ENCODE measurements at regions not wholly inside any gene's neighbourhood (a gene's known extent, or its start where the extent isn't known, plus 50 kb on each side); places are given as distances from the start of the nearest gene placed in this dataset.

DNA sequence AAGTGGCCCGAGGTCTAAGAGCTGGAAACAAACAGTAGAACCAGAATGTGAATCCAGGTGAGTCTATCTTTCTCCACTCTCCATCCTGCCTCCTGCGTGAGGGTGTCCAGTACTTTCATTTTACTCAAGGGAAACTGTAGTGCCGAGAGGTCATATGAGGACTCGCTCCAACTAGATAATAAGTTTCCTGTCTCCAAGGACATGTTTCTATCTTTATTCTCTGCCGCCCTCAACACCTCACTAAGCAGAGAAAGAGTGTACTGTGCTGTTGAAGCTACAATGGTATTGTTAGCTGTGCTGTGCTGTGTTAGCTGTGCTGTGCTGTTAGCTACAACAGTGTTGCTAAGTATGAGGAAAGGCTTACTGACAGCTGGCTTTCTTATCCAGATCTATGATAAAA lies 137.9 kb upstream of the COL8A1 start:
- no peak for DNase-seq (ENCODE audit: low read depth)

DNA sequence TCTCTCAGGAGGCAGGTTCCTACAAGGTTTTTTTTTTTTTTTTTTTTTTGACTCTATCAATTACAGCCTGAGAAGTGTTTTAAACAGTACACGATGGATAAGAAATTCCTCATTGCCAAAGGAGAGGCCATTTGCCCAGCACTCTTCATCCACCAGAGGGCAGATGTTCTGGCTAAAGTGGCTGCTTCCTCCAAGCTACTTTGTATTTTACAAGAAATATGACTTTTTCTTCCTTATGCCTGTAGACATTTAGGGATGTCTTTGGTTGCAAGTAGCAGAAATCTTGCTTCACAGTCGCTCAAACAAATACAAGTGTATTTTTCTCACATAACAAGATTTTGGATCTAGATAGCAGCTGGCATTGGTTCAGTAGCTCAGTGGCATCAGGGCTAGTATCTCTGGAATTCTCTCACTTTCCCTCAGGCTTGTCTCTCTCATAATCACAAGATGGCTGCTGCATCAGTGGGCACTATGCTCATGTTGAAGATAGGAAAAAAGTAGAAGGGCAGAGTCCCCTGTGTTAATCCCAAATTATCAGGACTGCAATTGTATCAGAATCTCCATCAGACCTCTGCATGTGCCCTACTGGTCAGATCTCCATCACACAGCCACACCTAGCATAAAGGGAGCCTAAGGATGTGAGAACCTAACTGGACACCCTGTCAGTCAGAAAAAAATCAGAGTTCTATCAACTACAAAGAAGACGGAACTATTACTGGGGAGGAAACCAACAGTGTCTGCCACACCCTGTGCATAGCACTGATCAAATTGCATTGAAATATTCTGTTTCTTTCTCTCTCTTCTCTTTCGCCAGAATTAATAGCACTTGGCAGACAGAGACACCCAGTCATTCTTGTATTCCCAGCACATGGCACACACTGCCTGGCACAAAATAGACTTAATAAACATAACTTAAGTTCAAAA lies 138.9 kb upstream of the COL8A1 start:
- no peak for DNase-seq (ENCODE audit: low read depth)

DNA sequence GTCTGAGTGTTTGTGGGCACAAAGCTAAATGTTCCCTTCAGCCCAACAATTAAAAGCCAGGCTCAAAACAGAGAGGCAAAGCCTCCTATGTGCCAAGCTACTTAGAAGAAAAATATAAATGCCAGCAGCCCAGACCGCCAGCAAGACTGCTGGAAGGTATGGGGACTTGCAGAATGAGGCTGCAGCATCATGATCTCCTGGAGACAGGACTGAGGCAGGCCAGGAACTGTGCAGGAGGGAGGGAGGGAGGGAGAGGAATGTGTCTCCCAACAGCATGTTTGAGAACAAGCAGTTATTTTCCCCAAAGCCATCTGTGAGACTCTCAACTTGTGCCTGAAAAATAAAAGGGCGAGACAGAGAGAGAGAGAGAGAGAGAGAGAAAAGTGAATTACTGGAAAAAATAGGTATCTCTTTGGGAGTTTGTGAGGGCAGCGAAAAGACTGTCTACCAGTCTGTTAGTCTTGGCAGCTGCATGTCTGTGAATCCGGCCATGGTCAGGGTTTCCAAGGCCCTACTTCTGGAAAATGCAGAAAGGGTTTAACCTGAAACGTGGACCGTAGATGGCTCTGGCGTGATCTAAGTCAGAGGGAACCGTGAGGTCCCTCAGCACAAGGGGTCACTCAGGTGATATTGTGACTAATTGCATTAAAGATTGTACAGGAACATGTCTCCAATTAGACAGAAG lies 139.7 kb upstream of the COL8A1 start:
- no peak for DNase-seq (ENCODE audit: low read depth)

DNA sequence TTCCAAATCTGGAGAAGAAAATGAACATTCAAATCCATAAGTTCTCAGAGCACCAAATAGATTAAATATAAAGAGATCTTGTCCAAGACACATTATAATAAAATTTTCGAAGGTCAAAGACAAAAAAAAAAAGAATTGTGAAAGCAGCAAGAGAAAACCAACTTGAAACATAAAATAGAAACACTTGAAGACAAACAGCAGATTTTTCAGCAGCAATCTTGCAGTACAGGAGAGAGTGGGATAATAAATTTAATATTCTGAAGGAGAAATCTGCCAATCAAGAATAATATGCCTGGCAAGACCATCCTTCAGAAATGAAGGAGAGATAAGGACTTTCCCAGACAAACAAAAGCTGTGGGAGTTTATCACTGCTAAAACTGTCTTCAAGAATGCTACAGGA lies 150.5 kb upstream of the COL8A1 start:
- DNase-seq (ENCODE audit: low read depth) = no peak

DNA sequence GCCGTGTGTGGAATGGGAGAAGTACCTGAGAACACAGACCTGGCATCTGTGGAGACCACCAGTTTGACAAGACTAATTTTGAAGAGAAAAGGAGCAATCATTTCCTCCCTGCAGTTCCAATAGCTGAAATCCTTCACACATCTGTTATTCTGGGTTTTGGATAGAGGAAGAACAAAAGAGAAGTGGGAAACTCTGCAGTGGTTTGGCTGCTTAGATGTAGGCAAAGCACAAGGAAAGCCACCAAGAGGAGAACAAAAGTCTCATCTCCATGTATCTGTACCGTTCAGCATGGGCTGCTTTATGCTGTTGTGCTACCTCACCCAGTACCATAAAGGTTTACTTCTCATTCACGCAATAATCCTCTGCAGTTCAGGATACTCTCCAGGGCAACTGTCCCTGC lies 153.1 kb upstream of the COL8A1 start:
- no peak for DNase-seq (ENCODE audit: low read depth)

DNA sequence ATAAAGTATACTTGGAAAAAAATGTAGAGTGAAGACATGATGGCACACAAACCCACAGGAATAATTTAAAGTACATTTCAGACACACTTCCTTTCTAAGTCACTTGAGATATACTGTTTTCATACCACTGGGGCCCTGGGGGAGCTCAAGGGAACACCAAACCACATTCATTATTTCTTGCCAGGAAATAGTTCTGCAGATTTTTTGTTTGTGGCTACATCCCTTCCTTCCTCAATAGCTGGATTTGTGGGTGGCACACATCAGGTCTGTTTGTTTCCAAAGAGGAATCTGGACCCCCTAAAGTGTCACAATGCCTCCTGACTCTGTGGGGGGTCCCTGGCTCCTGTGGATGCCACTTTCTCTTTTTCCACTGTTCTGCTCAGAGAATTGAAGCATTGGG lies 153.5 kb upstream of the COL8A1 start:
- DNase-seq (ENCODE audit: low read depth) = no peak

DNA sequence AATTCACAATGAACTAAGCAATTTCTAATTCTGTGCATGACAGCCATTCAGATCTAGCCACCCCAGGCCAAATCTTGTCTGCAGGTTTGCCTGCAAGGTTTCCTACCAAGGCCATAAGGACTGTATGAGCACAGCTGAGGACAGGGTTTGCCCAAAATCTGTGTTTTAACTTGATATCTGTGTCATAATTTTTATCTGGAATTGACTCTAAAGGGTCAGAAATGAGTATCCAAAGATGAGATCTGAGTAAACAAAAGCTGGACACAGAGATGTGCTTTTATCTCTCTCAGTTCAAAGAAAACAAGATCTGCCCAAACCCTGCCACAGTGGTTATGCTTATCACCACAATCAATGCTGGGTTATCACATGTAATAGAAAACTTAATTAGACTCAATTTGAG lies 154.6 kb upstream of the COL8A1 start:
- DNase-seq (ENCODE audit: low read depth) = no peak

DNA sequence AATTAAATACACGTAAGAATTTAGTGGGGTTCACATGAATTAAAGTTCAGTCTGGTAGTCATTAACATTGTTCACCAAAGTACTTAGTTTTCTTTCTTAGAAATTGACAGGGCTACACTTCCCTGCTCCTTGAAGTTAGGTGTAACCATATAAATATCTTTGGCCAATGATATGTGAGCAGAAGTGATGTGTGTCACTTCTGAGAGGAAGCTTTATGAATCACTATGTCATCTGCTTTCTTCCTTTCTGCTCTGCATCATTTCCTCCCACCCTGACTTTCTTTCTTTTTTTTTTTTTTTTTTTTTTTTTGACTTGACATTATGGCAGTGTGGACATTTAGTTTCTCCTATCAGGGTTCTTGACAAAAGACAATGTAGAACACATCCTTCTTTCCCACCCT lies 156.2 kb upstream of the COL8A1 start:
- no peak for DNase-seq (ENCODE audit: low read depth)

DNA sequence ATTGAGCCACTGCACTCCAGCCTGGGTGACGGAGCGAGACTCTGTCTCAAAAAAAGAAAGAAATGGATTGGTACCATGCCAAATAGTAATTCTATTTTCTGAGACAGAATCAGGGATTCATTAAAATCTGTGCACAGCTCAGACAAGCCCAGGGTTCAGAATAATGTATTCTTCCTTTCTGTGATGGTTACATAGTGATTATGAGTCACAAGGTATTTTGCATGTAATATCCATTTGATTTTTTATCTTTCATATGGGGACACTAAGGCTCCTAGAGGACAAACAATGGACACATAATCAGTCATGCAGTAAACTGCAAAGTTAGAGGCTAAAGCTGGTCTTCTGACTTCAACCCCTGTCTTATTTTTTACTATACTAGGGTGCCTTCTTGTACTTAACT lies 156.8 kb upstream of the COL8A1 start:
- no peak for DNase-seq (ENCODE audit: low read depth)

DNA sequence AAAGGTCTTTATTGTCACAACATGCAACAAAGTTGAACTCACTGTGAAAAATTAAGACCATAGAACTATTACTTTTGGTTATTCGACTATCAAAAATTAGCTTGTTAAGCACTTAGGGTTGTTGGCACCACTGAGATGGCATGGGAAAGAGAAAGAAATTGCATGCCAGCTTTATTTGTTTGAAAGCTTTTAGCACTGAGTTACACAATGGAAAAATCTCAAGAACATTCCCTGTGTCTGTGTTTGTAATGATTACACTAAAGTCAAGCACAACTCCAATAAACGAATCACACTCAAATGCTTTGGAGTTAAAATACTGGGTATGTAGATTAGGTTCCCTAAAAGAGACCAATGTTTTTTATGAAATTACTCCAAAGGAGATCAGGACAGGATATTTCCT lies 158.6 kb upstream of the COL8A1 start:
- no peak for DNase-seq (ENCODE audit: low read depth)

DNA sequence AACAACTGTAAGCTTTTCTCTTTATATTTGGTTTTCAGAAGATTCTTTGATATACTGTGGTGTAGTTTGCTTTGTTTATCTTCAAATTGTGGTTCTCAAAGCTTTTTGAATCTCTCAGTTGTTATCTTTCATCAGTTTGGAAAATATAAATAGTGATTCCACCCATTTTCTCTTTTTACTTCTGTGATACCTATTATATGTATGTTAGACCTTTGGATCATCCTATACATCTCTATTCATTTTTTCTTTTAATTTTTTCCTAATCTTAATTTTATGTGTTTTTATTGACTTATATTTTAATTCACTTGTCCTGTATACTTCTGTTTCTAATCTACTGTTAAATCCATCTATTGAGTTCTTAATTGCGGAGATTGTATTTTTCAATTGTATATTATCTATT lies 160.7 kb upstream of the COL8A1 start:
- DNase-seq (ENCODE audit: low read depth) = no peak

DNA sequence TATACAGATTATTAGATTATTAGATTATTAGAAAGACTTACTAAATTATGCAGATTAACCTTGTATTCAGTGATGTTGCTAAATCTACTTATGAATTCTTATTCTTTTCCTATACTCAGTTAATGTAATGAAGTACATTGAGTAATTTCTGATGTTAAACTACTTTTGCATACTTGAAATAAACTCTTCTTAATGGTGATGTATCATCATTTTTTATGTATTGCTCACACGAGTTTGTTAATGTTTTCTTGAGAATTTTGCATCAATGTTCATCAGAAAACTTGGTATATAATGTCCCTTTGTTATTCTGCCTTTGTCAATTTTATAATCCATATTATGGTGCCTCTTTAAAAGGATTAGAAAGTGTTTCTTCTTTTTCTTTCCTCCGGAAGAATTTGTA lies 163.2 kb upstream of the COL8A1 start:
- no peak for DNase-seq (ENCODE audit: low read depth)

DNA sequence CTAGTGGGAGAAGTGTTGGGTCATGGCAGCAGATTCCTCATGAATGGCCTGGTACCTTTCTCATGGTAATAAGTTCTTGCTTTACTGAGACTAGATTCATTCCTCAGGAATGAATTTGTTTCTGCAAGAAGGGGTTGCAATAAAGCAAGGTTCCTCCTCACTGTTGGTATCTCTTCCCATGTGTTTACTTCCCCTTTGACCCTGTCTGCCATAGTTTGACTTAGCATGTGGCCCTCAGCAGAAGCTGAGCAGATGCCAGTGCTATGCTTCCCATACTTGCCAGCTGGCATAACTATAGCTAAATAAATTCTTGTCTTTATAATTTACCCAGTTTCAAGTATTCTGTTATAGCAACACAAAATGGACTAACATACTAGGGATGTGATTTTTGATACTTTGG lies 163.6 kb upstream of the COL8A1 start:
- DNase-seq (ENCODE audit: low read depth) = no peak

DNA sequence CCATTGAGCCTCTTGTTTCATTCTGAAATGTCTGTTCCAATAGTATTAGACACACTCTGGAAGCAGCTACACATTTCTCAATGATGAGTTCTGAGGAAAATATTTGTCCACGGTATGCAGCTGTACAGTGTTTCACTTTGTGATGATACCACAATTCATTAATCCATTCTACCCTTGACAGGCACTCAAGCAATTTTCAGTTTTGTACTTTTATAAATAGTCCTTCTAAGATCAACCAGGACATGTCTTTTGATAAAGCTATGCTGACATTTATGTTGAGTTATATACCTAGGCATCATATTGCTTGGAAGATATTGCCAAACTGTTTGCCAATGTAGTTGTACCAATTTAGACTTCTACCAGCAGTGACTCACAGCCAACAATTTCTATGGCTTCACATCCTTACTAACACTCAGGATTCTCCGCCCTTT lies 165.1 kb upstream of the COL8A1 start:
- no peak for DNase-seq (ENCODE audit: low read depth)

DNA sequence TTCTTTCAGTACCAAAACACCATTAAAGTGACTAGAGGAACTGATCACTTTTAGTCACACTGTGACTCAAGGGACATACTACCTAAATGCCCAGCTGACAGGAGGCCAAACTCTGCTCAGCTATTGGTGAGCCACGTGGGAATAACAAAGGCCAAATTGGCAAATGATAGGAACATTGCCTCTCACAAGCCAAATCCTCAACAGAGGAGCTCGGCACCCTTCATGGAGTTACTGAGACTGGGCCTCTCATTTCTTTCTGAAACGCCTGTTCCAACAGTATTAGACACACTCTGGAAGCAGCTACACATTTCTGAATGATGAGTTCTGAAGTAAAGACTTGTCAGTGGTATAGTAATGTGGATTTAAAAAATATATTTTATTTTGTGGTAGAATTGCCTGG lies 166.0 kb upstream of the COL8A1 start:
- DNase-seq (ENCODE audit: low read depth) = no peak

DNA sequence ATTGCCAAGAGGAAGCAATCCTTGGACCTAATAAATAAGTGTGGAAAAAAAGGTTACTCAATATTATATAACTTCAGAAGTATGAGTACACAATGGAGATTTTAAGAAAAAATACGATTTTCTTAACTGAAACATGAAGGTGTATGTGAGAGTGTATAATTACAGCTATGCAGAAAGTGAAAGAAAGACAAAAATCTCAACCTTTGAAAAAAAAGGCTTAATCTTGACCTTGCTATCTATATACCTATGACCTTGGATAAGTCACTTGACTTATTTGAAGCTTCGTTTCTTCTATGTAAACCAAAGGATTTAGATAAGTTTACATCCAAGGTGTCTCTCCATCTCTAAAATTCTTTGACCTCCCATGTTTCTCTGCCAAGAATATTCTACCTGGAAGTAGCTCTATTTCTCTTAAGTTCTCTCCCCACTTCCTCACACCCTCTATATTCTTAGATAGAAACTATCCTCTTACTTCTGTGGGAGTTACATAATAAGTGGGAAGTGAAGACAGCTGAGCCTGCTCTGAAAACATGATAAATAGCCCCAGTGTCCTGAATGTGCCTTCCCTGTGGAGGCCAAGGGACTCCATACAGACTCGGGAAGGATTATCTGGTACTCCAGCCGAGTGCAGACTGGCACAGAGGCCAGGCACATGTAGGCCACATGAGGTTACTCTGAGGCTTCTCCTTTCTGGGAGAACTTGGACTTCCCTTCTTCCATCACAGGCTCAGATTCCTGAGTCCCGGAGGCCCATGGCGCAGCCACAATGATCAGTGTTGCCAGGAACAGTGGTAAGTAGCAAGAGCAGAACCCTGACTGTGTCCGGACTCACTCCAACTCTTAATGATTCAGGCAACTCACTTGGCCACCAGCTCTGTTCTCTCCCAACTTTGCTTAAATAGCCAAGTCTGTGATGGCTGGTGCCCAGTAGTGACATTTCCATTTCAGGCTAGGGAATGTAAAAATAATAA lies 166.8 kb upstream of the COL8A1 start:
- DNase-seq (ENCODE audit: low read depth) = no peak

DNA sequence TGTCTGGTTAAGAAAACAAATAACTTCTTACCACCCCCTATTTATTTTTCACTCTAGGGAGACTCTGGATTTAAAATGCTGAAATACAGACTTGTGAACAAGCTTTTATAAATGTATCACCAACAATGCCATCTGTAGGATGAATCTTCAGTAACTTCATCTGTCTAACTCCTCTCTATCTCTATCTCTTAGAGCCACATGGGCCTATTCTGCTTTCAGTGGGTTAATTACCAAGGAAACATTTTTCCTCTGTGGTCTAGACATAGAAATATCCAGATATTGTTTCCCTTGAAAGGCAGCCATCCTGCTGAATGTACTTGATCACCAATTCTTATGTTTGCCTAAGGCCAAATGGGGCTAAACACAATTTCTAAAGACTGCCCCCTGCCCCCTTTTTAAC lies 167.6 kb upstream of the COL8A1 start:
- no peak for DNase-seq (ENCODE audit: low read depth)

DNA sequence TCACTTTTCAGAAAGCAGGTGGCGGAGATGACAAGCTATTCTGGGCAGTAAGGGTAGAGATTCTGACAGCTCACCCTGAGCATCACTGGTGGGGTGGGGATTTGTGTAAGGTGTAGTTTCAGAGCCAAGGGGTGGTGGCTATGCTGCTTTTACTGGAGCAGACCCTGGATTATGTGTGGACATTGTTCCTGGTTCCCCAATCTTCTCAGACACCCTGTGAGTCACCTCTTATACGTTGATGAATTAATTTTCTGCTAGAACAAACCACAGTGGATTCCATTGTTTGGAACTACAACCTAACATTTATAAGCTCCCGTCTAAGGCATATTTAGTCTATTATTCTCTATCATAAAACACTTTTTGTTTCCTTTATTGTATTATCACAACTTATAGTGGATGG lies 169.5 kb upstream of the COL8A1 start:
- DNase-seq (ENCODE audit: low read depth) = no peak

DNA sequence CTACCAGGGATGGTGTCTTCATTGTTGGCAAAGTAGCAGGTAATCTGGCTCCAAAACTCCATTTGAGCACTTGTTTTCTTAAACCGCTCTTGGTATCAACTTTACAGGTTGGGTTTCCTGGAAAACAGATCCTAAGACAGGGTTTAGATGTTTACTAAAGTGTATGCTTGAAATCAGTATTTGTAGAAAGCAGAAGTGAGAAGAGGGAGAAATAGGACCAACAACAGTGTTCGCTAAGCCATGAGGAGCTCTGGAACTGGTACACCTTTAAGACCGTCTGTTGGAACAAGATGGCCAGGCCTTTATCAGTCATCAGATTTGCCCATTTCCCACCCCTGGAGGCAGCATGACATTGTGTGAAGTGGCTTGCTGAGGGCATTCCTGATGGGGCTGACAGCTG lies 171.0 kb upstream of the COL8A1 start:
- no peak for DNase-seq (ENCODE audit: low read depth)

DNA sequence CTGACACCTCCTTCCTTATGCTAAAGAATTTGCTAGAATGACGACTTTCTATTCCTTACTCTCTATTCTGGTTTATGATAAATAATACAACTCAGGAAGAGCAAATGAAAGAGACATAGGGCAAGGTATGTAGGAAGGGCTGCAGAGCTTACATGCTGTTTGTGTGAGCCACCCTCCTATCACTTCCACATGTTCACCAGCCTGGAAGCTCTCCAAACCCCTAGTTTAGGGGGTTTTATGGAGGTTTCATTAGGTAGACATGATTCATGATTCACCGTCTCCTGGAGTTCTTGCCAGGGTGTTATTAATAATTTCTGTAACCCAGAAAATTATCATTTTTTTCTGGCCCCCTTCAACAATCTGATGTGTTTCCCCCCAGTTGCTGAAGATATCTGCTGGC lies 172.1 kb upstream of the COL8A1 start:
- no peak for DNase-seq (ENCODE audit: low read depth)

DNA sequence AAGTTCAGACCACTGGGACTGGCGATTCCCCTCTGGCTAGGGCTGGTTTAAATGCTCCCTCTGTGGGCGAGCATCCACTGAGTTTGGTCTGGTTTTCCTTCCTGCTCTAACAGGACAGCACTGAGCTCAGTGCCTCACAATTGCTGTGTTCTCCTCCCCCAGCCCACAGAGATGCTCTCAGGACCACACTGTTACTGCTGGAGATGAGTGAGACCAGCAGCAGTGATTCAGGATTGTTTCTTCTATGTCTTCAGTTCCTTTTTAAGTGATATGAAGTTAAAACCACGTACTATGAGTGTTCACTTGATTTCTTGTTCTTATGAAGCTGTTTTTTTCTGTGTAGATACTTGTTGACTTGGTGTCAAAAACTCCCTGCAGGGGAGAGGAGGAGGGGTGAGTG lies 180.4 kb upstream of the COL8A1 start:
- no peak for DNase-seq (ENCODE audit: low read depth)

DNA sequence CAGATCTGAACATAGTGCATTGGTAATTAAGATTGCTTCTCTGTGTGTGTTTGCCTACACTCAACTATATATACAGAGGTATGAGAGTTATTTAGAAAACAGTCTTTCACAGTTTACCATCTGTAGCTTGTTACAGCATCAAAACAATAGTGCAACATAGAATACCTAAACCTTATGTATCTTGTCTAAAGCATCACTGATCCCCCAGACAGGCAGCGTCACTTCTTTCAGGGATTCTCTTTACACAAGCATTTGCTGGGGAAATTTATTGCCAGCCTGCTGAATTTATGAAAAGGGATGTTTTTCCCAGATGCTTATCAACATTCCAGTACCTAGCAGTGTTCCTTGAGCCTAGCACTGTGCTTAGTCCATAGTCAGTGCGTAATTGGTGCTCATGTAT lies 195.8 kb upstream of the COL8A1 start:
- DNase-seq (ENCODE audit: low read depth) = no peak

DNA sequence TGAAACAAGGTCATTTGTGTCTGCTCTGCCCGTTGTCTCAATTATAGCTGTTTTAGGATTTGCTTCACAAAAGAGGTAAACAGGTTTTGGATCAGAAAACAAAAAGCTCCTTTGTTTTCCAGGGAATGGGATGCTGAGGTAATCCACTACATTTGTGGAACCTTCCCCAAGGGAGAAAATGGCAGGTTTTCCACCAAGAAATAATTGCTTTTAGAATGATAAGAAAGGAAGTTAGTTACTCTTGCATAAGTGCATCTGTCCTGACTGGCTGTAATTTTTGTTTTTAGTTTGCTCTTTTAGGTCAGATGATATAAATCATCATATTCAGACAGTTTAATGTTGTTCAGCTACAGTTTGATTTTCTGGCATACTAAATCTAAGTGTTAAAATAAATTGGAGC lies 198.5 kb upstream of the COL8A1 start:
- no peak for DNase-seq (ENCODE audit: low read depth)

Data from activated T-cell treated with anti-CD3 and anti-CD28 coated beads for 48 hours (primary cell).